OCI-LY3 (cell line): ENCODE measurements at regions not wholly inside any gene's neighbourhood (a gene's known extent, or its start where the extent isn't known, plus 50 kb on each side); places are given as distances from the start of the nearest gene placed in this dataset.

Experiments
- CTCF ChIP-seq: fragments of 200-600, 300-600 bp; sonication (generic); IDR thresholded peaks from 2 replicates; pipeline ENCODE4 v1.5.1; 2014; ENCODE audit warnings: antibody characterized with exemption, low read length, low read depth
- EZH2phosphoT487 ChIP-seq: fragments of 200-600 bp; shearing (Covaris generic); IDR thresholded peaks from 2 replicates; pipeline ENCODE4 v1.6.1; 2018; ENCODE audit warnings: antibody characterized with exemption, mixed run types, low read depth

- TF ChIP-seq CTCF (no peak), EZH2phosphoT487 (no peak)
Measured at GRCh38 chr4:104975617-104976016, 171.1 kb upstream of the TET2 start.
